ENCODE measurements at regions not wholly inside any gene's neighbourhood (a gene's known extent, or its start where the extent isn't known, plus 50 kb on each side); places are given as distances from the start of the nearest gene placed in this dataset.

DNA sequence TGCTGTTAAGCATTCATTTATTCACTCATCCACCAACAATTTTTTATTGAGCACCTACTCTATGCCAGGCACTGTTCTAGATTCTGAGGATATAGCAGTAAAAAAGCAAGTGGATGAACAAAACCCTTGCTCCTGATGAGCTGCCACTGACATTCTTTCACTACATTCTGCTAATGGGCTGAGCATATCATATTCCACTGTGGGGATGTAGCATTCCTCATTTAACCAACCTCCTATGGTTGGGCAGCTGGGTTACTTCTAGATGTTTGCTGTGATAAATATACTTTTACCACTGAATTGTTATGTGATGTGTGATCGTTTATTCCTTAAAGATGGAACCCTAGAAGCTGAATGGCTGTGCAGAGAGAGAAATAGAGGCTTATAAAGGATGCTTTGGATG, 176.9 kb downstream of the MN1 start:
- no peak for DNase-seq (ENCODE audit: low spot score)

DNA sequence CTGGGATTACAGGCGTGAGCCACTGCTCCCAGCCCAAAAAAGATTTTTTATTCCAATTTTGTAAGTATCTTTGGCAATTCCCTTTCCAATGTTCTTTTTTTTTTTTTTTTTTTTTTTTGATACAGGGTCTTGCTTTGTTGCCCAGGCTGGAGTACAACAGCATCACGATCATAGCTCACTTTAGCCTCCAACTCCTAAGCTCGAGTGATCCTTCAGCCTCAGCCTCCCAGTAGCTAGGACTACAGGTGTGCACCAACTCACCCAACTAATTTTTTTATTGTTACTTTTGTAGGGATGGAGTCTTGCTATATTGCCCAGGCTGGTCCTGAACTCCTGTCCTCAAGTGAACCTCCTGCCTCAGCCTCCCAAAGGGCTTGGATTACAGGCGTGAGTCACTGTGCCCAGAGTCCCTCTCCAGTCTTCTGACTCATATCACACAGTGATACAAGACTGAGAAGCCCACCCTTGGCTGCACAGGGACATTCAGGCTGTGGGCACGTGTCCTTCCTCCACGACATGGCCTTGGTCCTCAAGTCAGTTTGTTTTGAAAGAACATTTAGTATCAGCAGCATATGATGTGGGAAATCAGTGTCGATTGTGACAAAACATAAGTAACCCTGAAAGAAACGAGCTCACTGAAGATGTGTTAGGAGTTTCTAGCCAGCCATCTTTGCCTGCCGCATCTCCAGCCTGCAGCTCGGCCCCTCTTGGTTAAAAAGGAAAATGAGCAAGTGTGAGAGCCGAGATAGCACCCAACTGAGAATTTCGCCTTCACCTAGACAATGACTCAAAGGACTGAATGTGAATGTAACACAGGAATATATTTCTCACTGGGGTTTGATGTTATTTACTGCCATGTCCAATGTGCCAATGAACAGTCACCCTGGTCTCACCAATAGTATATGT, 175.5 kb downstream of the MN1 start:
- DNase-seq (ENCODE audit: low spot score): no peak

DNA sequence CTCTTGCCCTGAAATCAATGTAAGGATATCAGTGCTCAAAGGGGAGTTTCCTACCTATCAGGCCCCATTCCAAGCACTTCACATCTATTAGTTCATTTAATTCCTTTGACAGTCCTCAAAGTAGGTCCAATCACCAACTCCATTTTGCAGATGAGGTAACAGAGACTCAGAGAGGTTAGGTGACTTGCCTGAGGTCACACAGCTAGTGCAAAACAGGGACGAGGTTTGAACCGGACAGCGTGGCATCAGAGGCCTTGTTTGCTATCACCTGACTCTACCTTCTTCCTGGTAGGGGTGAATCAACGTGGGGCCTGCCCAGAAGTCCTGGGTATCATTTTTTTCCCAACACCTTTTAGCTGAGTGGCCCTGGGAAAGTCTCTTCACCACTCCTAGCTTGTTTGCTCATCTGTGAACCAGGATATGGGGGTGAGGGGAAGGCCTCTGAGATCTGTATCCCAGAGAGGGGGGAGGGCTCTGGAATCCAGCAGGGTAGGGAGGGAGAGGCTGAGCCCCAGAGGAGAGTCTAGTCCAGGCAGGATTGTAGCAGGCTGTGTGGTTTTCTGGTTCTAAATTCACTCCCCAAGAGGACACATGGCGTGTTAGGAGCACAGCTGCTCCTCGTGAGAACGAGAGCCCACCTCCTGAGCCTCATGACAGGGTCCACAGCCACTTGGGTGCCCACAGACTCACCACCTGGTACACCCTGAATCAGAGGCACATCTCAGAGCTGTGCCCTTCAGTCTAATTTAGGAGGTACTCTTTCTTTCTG, 174.7 kb downstream of the MN1 start:
- no peak for DNase-seq (ENCODE audit: low spot score)

DNA sequence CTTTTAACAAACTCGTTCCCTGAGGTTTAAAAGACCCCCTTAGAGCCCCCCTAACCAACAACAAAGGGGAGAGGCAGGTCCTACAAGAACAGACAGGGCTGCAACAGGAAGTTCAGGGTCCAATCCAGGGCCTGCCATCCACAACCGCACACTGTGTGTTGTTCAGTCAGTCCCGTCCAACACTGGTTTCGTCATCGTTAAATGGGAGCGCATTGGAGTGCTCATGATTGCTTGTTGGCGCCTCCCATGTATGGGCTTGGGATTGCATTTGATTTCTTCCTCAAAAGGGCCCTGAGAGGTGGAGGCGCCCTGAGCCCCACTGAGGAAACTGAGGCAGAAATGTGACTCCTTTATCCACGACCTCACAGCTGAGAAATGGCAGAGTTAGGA, 174.1 kb downstream of the MN1 start:
- DNase-seq (ENCODE audit: low spot score): no peak

GRCh38 chr22:27627901-27628300, 173.7 kb downstream of the MN1 start:
- DNase-seq (ENCODE audit: low spot score): no peak

DNA sequence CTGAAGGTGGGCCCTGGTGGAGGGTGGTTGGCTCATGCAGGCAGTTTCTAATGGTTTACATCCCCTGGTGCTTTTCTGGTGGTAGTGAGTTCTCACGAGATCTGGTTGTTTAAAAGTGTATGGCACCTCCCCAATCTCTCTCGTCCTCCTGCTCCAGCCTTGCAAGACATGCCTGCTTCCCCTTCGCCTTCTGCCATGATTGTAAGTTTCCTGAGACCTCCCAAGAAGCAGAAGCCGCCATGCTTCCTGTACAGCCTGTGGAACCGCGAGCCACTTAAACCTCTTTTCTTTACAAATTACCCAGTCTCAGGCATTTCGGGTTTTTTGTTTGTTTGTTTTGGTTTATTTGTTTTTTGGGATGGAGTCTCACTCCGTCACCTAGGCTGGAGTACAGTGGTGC, 173.2 kb downstream of the MN1 start:
- no peak for DNase-seq (ENCODE audit: low spot score)

DNA sequence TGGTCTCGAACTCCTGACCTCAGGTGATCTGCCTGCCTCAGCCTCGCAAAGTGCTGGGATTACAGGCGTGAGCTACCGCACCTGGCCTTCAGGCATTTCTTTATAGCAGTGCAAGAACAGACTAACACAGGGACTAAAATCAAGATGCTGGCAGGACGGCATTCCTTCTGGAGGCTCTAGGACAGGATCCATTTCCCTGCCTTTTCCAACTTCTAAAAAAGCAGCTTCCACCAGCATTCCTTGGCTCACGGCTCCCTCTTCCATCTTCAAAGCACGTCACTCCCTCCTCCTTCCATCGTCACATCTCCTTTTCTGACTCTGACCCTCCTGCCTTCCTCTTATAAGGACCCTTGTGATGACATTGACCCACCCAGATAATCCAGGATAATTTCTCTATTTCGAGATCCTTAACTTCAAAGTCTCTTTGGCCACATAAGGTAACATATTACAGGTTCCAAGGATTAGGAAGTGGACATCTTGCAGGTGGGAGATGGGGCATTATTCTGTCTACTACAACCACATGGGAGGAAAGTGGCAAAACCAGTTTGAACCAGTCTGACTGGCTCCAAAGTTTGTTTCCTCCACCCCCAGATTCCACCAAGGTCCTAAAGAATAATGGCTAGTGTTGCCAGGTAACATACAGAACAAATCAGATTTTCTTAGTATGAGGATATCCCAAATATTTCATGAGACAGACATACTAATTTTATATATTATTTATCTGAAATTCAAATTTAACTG, 172.5 kb downstream of the MN1 start:
- DNase-seq (ENCODE audit: low spot score): no peak

DNA sequence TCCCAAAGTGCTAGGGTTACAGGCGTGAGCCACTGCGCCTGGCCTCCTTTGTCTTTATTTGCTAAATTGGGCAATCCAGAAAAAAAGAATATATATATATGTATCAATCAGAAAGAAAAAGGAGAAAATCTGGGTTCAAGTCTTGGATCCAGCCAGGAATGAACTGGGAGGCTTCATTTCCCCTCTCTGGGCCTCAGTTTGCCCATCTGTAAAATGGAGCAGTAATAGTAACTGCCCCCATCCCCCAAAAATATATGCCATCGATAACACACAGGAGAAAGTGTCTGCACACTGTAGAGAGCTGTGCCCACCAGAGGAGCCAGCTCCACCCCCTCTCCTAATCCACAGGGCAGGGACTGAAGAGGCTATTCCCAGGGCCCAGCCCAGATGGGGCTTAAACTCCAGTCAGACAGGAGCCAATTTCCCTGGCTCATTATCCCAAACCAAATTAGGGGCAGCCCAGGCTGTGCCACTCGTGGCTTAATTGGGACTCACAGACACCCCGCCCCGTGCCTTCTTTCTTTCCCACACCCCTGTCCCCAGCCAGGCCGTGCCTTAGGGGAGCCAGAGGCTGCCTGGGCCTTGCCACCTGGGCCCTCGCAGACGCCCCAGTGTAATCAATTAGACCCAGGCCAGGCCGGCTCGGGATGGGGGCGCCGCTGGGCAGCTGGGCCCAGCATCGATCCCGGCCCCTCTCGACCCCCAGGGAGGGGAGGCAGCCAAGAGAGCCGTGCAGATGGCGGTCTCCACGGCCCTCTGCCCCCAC, 171.5 kb downstream of the MN1 start:
- no peak for DNase-seq (ENCODE audit: low spot score)

DNA sequence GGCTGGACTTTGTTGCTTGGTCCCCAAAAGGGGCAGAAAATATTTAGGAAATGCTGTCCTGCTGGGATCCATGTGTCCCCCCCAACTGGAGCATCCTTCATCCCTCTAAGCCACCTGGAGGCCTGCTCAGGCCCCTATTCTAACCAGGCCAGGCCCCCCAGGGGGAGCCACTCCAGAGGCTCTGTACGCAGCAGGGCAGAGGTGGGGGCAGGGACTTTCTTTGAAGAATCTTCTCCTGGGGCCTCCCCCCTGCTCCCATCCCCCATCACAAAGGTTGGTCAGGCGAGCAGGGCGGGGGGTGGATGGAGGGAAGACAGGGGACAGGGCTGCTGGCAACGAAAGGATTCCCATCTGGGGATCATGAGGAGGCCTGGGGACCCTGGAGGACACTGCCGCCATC, 170.8 kb downstream of the MN1 start:
- no peak for DNase-seq (ENCODE audit: low spot score)

DNA sequence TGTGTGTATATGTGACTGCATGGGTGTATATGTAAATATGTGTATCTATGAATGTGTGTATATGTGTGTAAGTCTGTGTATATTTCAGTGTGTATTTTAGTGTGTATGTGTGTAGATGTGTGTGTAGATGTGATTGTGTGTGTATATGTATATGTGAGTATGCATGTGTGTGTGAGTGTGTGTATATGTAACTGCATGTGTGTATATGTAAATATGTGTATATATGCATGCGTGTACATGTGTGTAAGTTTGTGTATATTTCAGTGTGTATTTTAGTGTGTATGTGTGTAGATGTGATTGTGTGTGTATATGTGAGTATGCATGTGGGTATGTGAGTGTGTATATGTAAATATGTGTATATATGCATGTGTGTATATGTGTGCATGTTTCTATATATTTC, 169.9 kb downstream of the MN1 start:
- DNase-seq (ENCODE audit: low spot score): no peak

- DNase-seq (ENCODE audit: low spot score): no peak
These were observed 168.9 kb downstream of the MN1 start for GRCh38 chr22:27632451-27633295.

- no peak for DNase-seq (ENCODE audit: low spot score)
These were observed 168.2 kb downstream of the MN1 start for GRCh38 chr22:27633296-27633871.

DNA sequence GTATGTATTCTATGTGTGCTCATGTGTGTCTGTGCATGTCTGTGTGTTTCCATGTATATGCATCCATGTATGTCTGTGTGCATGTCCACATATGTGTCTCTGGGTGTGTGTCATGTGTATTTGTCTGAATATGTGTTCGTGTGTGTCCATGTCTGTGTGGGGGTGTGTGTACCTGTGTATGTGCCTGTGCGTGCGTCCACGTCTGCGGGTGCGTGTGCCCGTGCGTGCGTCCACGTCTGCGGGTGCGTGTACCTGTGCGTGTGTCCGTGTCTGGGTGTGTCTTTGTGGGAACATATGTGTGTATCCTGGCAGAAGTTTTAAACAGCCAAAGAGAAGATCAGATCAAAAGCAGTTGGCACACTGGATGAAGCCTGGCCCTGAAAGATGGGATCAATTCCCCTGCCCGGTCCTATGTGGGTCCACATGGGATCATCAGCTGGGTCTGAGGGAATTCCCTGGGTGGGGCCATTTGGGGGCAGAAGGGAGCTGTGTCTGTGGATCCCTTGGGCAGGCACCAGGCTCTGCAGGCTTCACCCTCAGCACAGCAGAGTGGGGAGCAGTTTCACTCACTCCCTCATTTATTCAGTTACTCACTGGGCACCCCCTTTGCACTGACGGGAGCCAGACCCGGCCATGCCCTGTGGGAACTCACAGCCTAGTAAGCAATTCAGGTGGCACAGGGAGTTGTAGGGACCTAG, 167.4 kb downstream of the MN1 start:
- DNase-seq (ENCODE audit: low spot score): no peak

- DNase-seq (ENCODE audit: low spot score): no peak
These were observed 166.1 kb downstream of the MN1 start for GRCh38 chr22:27635435-27635834.

GRCh38 chr22:27635852-27636251, 165.7 kb downstream of the MN1 start:
- DNase-seq (ENCODE audit: low spot score): no peak

DNA sequence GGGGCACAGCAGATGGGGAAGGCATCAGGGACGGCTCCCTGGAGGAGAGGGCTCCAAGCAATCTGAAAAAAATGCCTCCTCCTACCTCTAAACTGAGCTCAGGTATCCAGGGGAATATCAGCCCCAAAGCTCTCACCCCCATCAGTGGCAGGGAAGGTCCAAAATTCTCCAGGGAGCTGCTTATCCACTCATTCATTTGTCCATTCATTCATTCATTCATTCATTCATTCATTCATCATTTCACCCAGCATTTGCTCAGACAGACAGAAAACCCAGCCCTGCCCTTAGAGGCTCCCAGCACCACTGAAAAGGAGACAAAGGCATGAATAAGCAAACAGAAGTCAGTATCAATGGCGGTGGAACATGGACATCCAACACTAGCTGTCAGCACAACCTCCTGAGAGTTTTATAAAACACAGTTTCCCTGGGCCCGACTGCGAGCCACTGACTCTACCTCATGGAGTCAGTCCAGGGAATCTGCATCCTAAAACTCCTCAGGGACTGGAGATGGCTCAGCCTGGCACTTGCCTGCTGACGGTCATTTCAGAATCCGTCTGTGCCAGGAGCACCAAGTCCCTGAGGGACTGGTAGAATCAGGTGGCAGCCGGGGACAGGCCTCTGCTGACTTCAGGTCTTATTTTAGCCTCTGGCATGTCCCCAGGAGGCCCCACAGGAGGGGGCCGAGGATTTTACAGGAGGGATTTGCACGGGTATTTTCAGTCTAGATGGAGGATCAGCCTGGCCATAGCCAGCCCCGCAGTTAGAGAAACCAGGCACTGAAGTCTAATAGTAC, 164.6 kb downstream of the MN1 start:
- DNase-seq (ENCODE audit: low spot score): no peak

GRCh38 chr22:27637604-27638003, 164.0 kb downstream of the MN1 start:
- no peak for DNase-seq (ENCODE audit: low spot score)

DNA sequence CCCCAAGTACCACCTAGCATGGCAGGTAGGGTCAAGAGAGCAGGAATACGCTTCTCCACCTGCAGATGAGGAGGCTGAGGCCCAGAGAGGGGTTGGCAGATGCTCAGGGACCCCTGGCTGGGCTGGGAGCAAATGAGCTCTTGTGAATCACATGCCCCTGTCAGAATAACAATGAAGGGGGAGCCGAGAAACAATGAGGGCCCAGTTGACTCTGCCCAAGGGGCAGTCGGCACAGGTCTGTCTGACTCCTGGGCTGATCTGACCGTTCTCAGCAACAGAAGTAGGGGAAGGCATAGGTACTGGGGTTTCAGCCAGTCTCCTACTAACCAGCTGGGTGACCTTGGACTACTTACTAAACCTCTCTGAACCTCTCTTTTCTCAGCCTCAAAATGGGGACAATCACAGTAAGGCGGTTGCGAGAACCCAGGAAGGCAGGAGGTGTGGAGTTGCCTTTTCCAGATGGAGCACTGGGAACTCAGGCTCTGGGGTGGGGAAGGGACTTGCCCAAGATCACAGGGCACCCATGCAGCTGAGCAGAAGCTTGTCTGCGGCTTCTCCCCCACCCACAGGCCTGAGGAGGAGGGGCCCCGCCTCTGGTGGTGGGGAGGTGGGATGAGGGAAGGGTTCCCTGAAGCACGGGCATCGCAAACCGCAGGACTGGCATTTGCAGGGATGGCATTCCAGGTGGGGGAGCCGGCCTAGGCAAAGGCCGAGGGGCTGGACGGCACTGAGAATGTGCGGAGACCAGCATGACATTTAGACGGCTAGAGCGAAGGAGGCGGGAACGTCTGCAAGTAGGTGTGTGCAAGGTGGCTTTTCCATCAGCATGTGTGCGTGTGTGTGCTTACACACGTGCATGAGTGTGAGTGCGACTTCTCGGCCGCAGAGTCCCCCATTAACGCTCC, 163.0 kb downstream of the MN1 start:
- no peak for DNase-seq (ENCODE audit: low spot score)

Data from activated CD4-positive, alpha-beta T cell treated with anti-CD3 and anti-CD28 coated beads, Interleukin-2, Interleukin-4, amounts not matched to agents 100 ng/mL and 50 ng/mL, durations not matched to agents 16 hours and 8 hours (primary cell).